OCI-LY7 (cell line): ENCODE measurements at regions not wholly inside any gene's neighbourhood (a gene's known extent, or its start where the extent isn't known, plus 50 kb on each side); places are given as distances from the start of the nearest gene placed in this dataset.

Experiments used
- CTCF ChIP-seq: fragments of 200-600 bp; sonication (generic); conservative IDR thresholded peaks from 2 replicates; pipeline ENCODE4 v1.5.1; 2014; ENCODE audit warnings: mild to moderate bottlenecking, antibody characterized with exemption, low read length, moderate library complexity, mixed read lengths
- EZH2phosphoT487 ChIP-seq: fragments of 200-600 bp; sonication (generic); IDR thresholded peaks from 2 replicates; pipeline ENCODE4 v1.6.1; 2018; ENCODE audit warnings: low read depth, borderline replicate concordance, mild to moderate bottlenecking, mixed run types, antibody characterized with exemption, low read length, moderate library complexity, mixed read lengths

- TF ChIP-seq CTCF: no peak
- no peak for TF ChIP-seq EZH2phosphoT487
Observed at GRCh38 chr2:153394686-153395085, 83.9 kb downstream of the RPRM start.
